K562 (cell line): ENCODE measurements at regions not wholly inside any gene's neighbourhood (a gene's known extent, or its start where the extent isn't known, plus 50 kb on each side); places are given as distances from the start of the nearest gene placed in this dataset.

Experiments
- ATAC-seq: fragments of 200-7000 bp; cut with Tn5 transposase; 3 replicates; pipeline ENCODE4 v1.9.1; 2020; ENCODE audit warnings: moderate library complexity
- BruUV-seq: library from RNA; stranded (reverse); fragments of 400-500 nt; replicated peaks from 2 replicates; lab custom pipeline; 2021; lab: Mats Ljungman, UMichigan
- CTCF ChIA-PET: fragments of 300-600 bp; formaldehyde crosslinking; extraction: SDS; loops from one replicate; lab custom pipeline; 2021; ENCODE audit warnings: low intra/inter-chr PET ratio; lab: Yijun Ruan, JAX
- POLR2A ChIA-PET: fragments of 300-600, 350-650 bp; sonication (Branson Sonifier 250); formaldehyde crosslinking; extraction: SDS; loops from one replicate; lab custom pipeline; 2021; ENCODE audit warnings: antibody characterized with exemption, inconsistent platforms; lab: Yijun Ruan, JAX
- DNase-seq, 4 experiments: peaks; one replicate each; pipeline versions ENCODE4 v3.0.0 to v3.0.0-alpha.2; 2011 to 2018; ENCODE audit warnings: low spot score in 3 of 4, mixed read lengths in 3 of 4; ENCODE audit errors: extremely low read depth in 1 of 4
- FAIRE-seq: peaks from 2 replicates; lab custom pipeline; 2011; peaks lifted over from hg19 to GRCh38; lab: Jason Lieb, UNC
- H2AFZ ChIP-seq: 2 replicates; pipeline ENCODE4 v1.6.0; 2011; ENCODE audit warnings: low read depth, low read length, control low read depth, inconsistent platforms
- H3K27ac ChIP-seq: fragments of 200-600 bp; 3 replicates; pipeline ENCODE4 v1.8.0; 2011; ENCODE audit warnings: low read depth, mild to moderate bottlenecking, control low read depth, inconsistent platforms, low read length, moderate library complexity, mixed read lengths; ENCODE audit errors: extremely low read depth
- H3K27me3 ChIP-seq, 2 experiments: fragments of 300-600 bp in 1 of 2; 2 replicates in 1 of 2; 3 replicates in 1 of 2; pipeline versions ENCODE4 v1.6.0 to v1.8.0; 2011; ENCODE audit warnings: inconsistent platforms in 2 of 2, low read length in 2 of 2, mild to moderate bottlenecking in 1 of 2, mixed read lengths in 1 of 2, moderate library complexity in 1 of 2; ENCODE audit not compliant: control insufficient read depth in 2 of 2, insufficient read depth in 2 of 2
- H3K36me3 ChIP-seq: fragments of 300-600 bp; 3 replicates; pipeline ENCODE4 v1.8.0; 2011; ENCODE audit warnings: mild to moderate bottlenecking, low read length, inconsistent platforms; ENCODE audit not compliant: control insufficient read depth, insufficient read depth
- H3K4me1 ChIP-seq, 2 experiments: fragments of 200-600 bp in 1 of 2; replicated peaks in 1 of 2; 2 replicates in 1 of 2; 3 replicates in 1 of 2; pipeline versions ENCODE4 v1.5.1 to v1.8.0; 2011; ENCODE audit warnings: inconsistent platforms in 2 of 2, low read length in 2 of 2, mild to moderate bottlenecking in 1 of 2, mixed read lengths in 1 of 2, moderate library complexity in 1 of 2; ENCODE audit not compliant: control insufficient read depth in 2 of 2, insufficient read depth in 2 of 2
- H3K4me2 ChIP-seq: 2 replicates; pipeline ENCODE4 v1.6.1; 2011; ENCODE audit warnings: low read length, control low read depth, inconsistent platforms, mixed read lengths; ENCODE audit not compliant: insufficient read depth
- H3K4me3 ChIP-seq: fragments of 200-600 bp; sonication (generic), shearing (Covaris generic); 2 replicates; pipeline ENCODE4 v1.5.1; 2016; ENCODE audit warnings: control low read depth, inconsistent platforms
- H3K79me2 ChIP-seq: fragments of 200-600 bp; 3 replicates; pipeline ENCODE4 v1.8.0; 2011; ENCODE audit warnings: low read length, inconsistent platforms; ENCODE audit not compliant: control insufficient read depth, insufficient read depth
- H3K9ac ChIP-seq, 2 experiments: 2 replicates each; pipeline versions ENCODE4 v1.6.0 to v1.6.1; 2011; ENCODE audit warnings: low read depth in 2 of 2, low read length in 2 of 2, control low read depth in 1 of 2, inconsistent platforms in 1 of 2, mild to moderate bottlenecking in 1 of 2, mixed read lengths in 1 of 2; ENCODE audit not compliant: insufficient read depth in 1 of 2
- H3K9me1 ChIP-seq: one replicate; pipeline ENCODE4 v1.6.0; 2011; ENCODE audit warnings: inconsistent platforms, mild to moderate bottlenecking, low read length, moderate library complexity; ENCODE audit not compliant: control insufficient read depth, insufficient read depth
- H3K9me3 ChIP-seq: replicated peaks from 2 replicates; pipeline ENCODE4 v1.5.1; 2011; ENCODE audit warnings: low read depth, low read length, inconsistent platforms; ENCODE audit not compliant: control insufficient read depth, insufficient read depth
- H4K20me1 ChIP-seq: replicated peaks from 2 replicates; pipeline ENCODE4 v1.6.1; 2011; ENCODE audit warnings: low read length, inconsistent platforms, mixed read lengths; ENCODE audit not compliant: control insufficient read depth, insufficient read depth
- ATF7 ChIP-seq: fragments of 450-650 bp; IDR thresholded peaks from 2 replicates; pipeline ENCODE4 v1.7.1; 2014; ENCODE audit warnings: mild to moderate bottlenecking, moderate library complexity
- EP300 ChIP-seq: IDR thresholded peaks from 2 replicates; pipeline ENCODE4 v1.6.1; 2012; ENCODE audit warnings: low read length, improper control_type of control experiment
- FIP1L1 ChIP-seq: fragments of 200-400 bp; formaldehyde crosslinking; IDR thresholded peaks from 2 replicates; pipeline ENCODE4 v1.6.1; 2018; ENCODE audit warnings: mild to moderate bottlenecking, low read depth, low read length; ENCODE audit not compliant: poor library complexity, severe bottlenecking
- MBD1 ChIP-seq: fragments of 250-450 bp; sonication (Bioruptor Pico); IDR thresholded peaks from 2 replicates; pipeline ENCODE4 v1.8.0; 2022; ENCODE audit warnings: inconsistent platforms
- MTA2 ChIP-seq: fragments of 450-650 bp; IDR thresholded peaks from 2 replicates; pipeline ENCODE4 v1.6.1; 2016; ENCODE audit warnings: low read depth
- MYNN ChIP-seq, 2 experiments: sonication (generic); formaldehyde crosslinking in 1 of 2; IDR thresholded peaks; 2 replicates each; pipeline versions ENCODE4 v1.5.0 to v1.6.1; 2016 to 2020; ENCODE audit warnings: antibody characterized with exemption in 1 of 2, missing genetic modification reagents in 1 of 2
- NFATC3 ChIP-seq: fragments of 450-650 bp; IDR thresholded peaks from 2 replicates; pipeline ENCODE4 v1.6.1; 2017; ENCODE audit warnings: mild to moderate bottlenecking
- SMAD1 ChIP-seq: fragments of 150-350 bp; IDR thresholded peaks from 2 replicates; pipeline ENCODE4 v1.6.1; 2014; ENCODE audit warnings: low read length, low read depth; ENCODE audit not compliant: partially characterized antibody
- TGIF2 ChIP-seq: sonication (generic); formaldehyde crosslinking; IDR thresholded peaks from 2 replicates; pipeline ENCODE4 v1.8.1; 2022; ENCODE audit warnings: mild to moderate bottlenecking, missing genetic modification reagents, moderate library complexity
- UBTF ChIP-seq, 2 experiments: IDR thresholded peaks; 2 replicates each; pipeline ENCODE4 v1.6.1; 2012; ENCODE audit warnings: improper control_type of control experiment in 2 of 2, low read depth in 2 of 2, low read length in 2 of 2, borderline replicate concordance in 1 of 2
- ZBTB8A ChIP-seq: fragments of 450-650 bp; IDR thresholded peaks from 2 replicates; pipeline ENCODE4 v1.6.1; 2018; ENCODE audit warnings: mild to moderate bottlenecking, moderate library complexity; ENCODE audit not compliant: partially characterized antibody
- ZFP36 ChIP-seq: fragments of 150-350 bp; IDR thresholded peaks from 2 replicates; pipeline ENCODE4 v1.6.1; 2018; ENCODE audit warnings: low read length, low read depth; ENCODE audit not compliant: partially characterized antibody
- ZNF316 ChIP-seq: fragments of 450-650 bp; IDR thresholded peaks from 2 replicates; pipeline ENCODE4 v1.6.1; 2016
- ZNF408 ChIP-seq: fragments of 250-450 bp; sonication (Bioruptor Pico); IDR thresholded peaks from 2 replicates; pipeline ENCODE4 v1.4.0; 2020; ENCODE audit warnings: low read depth, mild to moderate bottlenecking, moderate library complexity
- ZNF586 ChIP-seq: fragments of 450-650 bp; formaldehyde crosslinking; conservative IDR thresholded peaks from 2 replicates; pipeline ENCODE4 v1.4.0; 2020; ENCODE audit warnings: mild to moderate bottlenecking, moderate library complexity
- ZNF699 ChIP-seq: fragments of 250-450 bp; sonication (Bioruptor Pico); IDR thresholded peaks from 2 replicates; pipeline ENCODE4 v1.8.0; 2021; ENCODE audit warnings: mild to moderate bottlenecking, moderate library complexity; ENCODE audit not compliant: insufficient replicate concordance
- ZNF785 ChIP-seq: fragments of 250-450 bp; sonication (Bioruptor Pico); IDR thresholded peaks from 2 replicates; pipeline ENCODE4 v1.4.0; 2020; ENCODE audit warnings: mild to moderate bottlenecking
- WGBS: fragments of 100-300 bp; shearing (Covaris generic); methylation state at CpG from one replicate; pipeline ENCODE4 v1.1.6; 2016; ENCODE audit warnings: low coverage, mixed read lengths; ENCODE audit not compliant: insufficient coverage; ENCODE audit errors: missing lambda C conversion rate; 5-methylcytosine and 5-hydroxymethylcytosine counted together
- in situ Hi-C: fragments of 300-500 bp; cut with MboI; formaldehyde crosslinking; loops from 4 replicates; pipeline ENCODE4 v1.15.0; 2018; ENCODE audit warnings: inconsistent platforms, mixed read lengths
- intact Hi-C: fragments of 100-400 bp; cut with micrococcal nuclease; formaldehyde crosslinking; loops from 2 replicates; pipeline ENCODE4 v1.14.2; 2022
- TF ChIP-seq, protein P1 (sequence below): fragments of 450-650 bp; formaldehyde crosslinking; IDR thresholded peaks from 2 replicates; pipeline ENCODE4 v1.4.0; 2020; ENCODE audit warnings: mild to moderate bottlenecking, moderate library complexity

GRCh38 chr6:14929291-14929690, 316.6 kb upstream of the JARID2 start:
- FAIRE-seq (no peak), ATAC-seq (no peak), DNase-seq (no peak)
- Histone ChIP-seq H3K4me1 (peaks cover 20% of the 10 kb centered on the region in 2 experiments), H3K4me3 (no peak overlapping the region), H2AFZ (no peak overlapping the region), H3K79me2 (no peaks in the 10 kb centered on the region), H3K4me2 (no peak overlapping the region), H3K9me1 (no peaks in the 10 kb centered on the region), H3K36me3 (no peaks in the 10 kb centered on the region), H3K27ac (no peak overlapping the region), H4K20me1 (no peaks in the 10 kb centered on the region), H3K27me3 (no peaks in the 10 kb centered on the region), H3K9me3 (no peaks in the 10 kb centered on the region), H3K9ac (no peak overlapping the region)
- WGBS = 51% methylated on average over 3 of the region's 3 CpGs
- POLR2A ChIA-PET = interaction anchor here (1.1 kb wide), 1 partner anchor 12 kb away, joined by 3 read pairs; no protein-coding TSS in a partner anchor
- CTCF ChIA-PET = no interaction called here
- BruUV-seq = no TSS peak
- intact Hi-C loops = no loop called here
- in situ Hi-C loops = no loop called here
- TF ChIP-seq MTA2 = no peak
- no peak for TF ChIP-seq FIP1L1
- TF ChIP-seq SMAD1 = no peak
- no peak for TF ChIP-seq ZNF408
- TF ChIP-seq ATF7 = no peak
- TF ChIP-seq ZNF699 (CRISPR knock-in tag) = no peak
- TF ChIP-seq EP300 = no peak
- no peak for TF ChIP-seq ZNF586 (CRISPR knock-in tag)
- no peak for TF ChIP-seq NFATC3
- TF ChIP-seq, protein P1, sequence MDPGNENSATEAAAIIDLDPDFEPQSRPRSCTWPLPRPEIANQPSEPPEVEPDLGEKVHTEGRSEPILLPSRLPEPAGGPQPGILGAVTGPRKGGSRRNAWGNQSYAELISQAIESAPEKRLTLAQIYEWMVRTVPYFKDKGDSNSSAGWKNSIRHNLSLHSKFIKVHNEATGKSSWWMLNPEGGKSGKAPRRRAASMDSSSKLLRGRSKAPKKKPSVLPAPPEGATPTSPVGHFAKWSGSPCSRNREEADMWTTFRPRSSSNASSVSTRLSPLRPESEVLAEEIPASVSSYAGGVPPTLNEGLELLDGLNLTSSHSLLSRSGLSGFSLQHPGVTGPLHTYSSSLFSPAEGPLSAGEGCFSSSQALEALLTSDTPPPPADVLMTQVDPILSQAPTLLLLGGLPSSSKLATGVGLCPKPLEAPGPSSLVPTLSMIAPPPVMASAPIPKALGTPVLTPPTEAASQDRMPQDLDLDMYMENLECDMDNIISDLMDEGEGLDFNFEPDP (CRISPR knock-in tag) = no peak
- TF ChIP-seq UBTF (IDR thresholded peaks at IDR 0.05; ENCODE audit: borderline replicate concordance in 1 of 2, low read depth in 2 of 2, low read length in 2 of 2) = no peak
- TF ChIP-seq ZNF316 = no peak
- TF ChIP-seq MYNN (IDR thresholded peaks at IDR 0.05) = no peak
- TF ChIP-seq MYNN (CRISPR knock-in tag; IDR thresholded peaks at IDR 0.05) = no peak
- no peak for TF ChIP-seq ZFP36
- no peak for TF ChIP-seq ZNF785 (CRISPR knock-in tag)
- TF ChIP-seq MBD1 = no peak
- TF ChIP-seq TGIF2 = no peak
- no peak for TF ChIP-seq ZBTB8A
